Tibial nerve (tissue), 4 donors: ENCODE measurements at regions not wholly inside any gene's neighbourhood (a gene's known extent, or its start where the extent isn't known, plus 50 kb on each side); places are given as distances from the start of the nearest gene placed in this dataset.

Source experiments
- DNase-seq, 2 donors: peaks; one replicate each; pipeline ENCODE4 v3.0.0-alpha.2; 2019; ENCODE audit warnings: low spot score in 2 of 2
- H3K27ac ChIP-seq, 4 donors: fragments of 200-600 bp; sonication (generic) in 3 of 4; one replicate each; pipeline ENCODE4 v1.5.1; 2017 to 2019; ENCODE audit warnings: mild to moderate bottlenecking in 1 of 4
- H3K27me3 ChIP-seq, 2 donors: fragments of 200-600 bp; sonication (generic) in 1 of 2; one replicate each; pipeline versions ENCODE4 v1.5.1 to v1.6.0; 2017 to 2019
- H3K36me3 ChIP-seq, 3 donors: fragments of 200-600 bp; sonication (generic); one replicate each; pipeline ENCODE4 v1.5.1; 2018 to 2019
- H3K4me1 ChIP-seq, 4 donors: fragments of 200-600 bp; sonication (generic) in 3 of 4; one replicate each; pipeline ENCODE4 v1.5.1; 2017 to 2019
- H3K4me3 ChIP-seq, 4 donors: fragments of 200-600 bp; sonication (generic) in 3 of 4; one replicate each; pipeline ENCODE4 v1.5.1; 2017 to 2019; ENCODE audit warnings: mild to moderate bottlenecking in 1 of 4, moderate library complexity in 1 of 4
- H3K9me3 ChIP-seq, 4 donors: fragments of 200-600 bp; sonication (generic) in 3 of 4; one replicate each; pipeline ENCODE4 v1.5.1; 2017 to 2019
- CTCF ChIP-seq, 5 experiments: fragments of 200-600 bp in 3 of 5; fragments of 450-650 bp in 2 of 5; sonication (generic) in 3 of 5; IDR thresholded peaks; one replicate each; pipeline ENCODE4 v1.5.1; 2016 to 2019; ENCODE audit warnings: antibody characterized with exemption in 5 of 5, mild to moderate bottlenecking in 3 of 5, moderate library complexity in 2 of 5
- EP300 ChIP-seq, 2 donors: sonication (generic); formaldehyde crosslinking; IDR thresholded peaks; one replicate each; pipeline ENCODE4 v1.6.1; 2017; ENCODE audit warnings: antibody characterized with exemption in 2 of 2, mild to moderate bottlenecking in 1 of 2
- POLR2A ChIP-seq, 2 donors: fragments of 450-650 bp; IDR thresholded peaks; one replicate each; pipeline ENCODE4 v1.6.1; 2017; ENCODE audit warnings: antibody characterized with exemption in 2 of 2, mild to moderate bottlenecking in 2 of 2, moderate library complexity in 2 of 2
- WGBS, 2 donors: methylation state at CpG; one replicate each; pipeline ENCODE4 v1.1.5; 2018; 5-methylcytosine and 5-hydroxymethylcytosine counted together

GRCh38 chr13:89227356-89227755, 1556.2 kb downstream of the SLITRK5 start:
- no peak for TF ChIP-seq POLR2A (IDR thresholded peaks at IDR 0.05)
- TF ChIP-seq CTCF (IDR thresholded peaks at IDR 0.05): no peak
- no peak for TF ChIP-seq EP300 (IDR thresholded peaks at IDR 0.05)
- no peaks in the 10 kb centered on the region for H3K27me3 ChIP-seq
- no peak overlapping the region for H3K4me3 ChIP-seq
- no peak for DNase-seq
- no peak overlapping the region for H3K27ac ChIP-seq
- WGBS, 2 donors: 55 to 59% methylated on average over 4 of the region's 4 CpGs
- H3K36me3 ChIP-seq: no peaks in the 10 kb centered on the region
- peaks cover 0 to 4% (median 0%) of the 10 kb centered on the region in 4 donors for H3K9me3 ChIP-seq
- H3K4me1 ChIP-seq: no peaks in the 10 kb centered on the region

GRCh38 chr13:89238496-89238895, 1567.3 kb downstream of the SLITRK5 start:
- H3K4me3 ChIP-seq: no peak overlapping the region
- no peaks in the 10 kb centered on the region for H3K4me1 ChIP-seq
- no peaks in the 10 kb centered on the region for H3K9me3 ChIP-seq
- no peak overlapping the region for H3K27ac ChIP-seq
- 69 to 83% methylated on average over 7 of the region's 7 CpGs for WGBS, 2 donors
- DNase-seq: no peak
- H3K27me3 ChIP-seq: no peaks in the 10 kb centered on the region
- H3K36me3 ChIP-seq: no peaks in the 10 kb centered on the region
- no peak for TF ChIP-seq POLR2A (IDR thresholded peaks at IDR 0.05)
- TF ChIP-seq CTCF (IDR thresholded peaks at IDR 0.05): no peak
- no peak for TF ChIP-seq EP300 (IDR thresholded peaks at IDR 0.05)

GRCh38 chr13:89239361-89240127, 1568.4 kb downstream of the SLITRK5 start:
- Histone ChIP-seq H3K36me3 (no peaks in the 10 kb centered on the region), H3K27me3 (no peaks in the 10 kb centered on the region), H3K4me3 (no peak overlapping the region), H3K27ac (no peak overlapping the region), H3K9me3 (no peaks in the 10 kb centered on the region), H3K4me1 (no peaks in the 10 kb centered on the region)
- no peak for DNase-seq
- 83 to 96% methylated on average over 1 of the region's 1 CpG for WGBS, 2 donors
- no peak for TF ChIP-seq CTCF (IDR thresholded peaks at IDR 0.05)
- TF ChIP-seq EP300 (IDR thresholded peaks at IDR 0.05): no peak
- TF ChIP-seq POLR2A (IDR thresholded peaks at IDR 0.05): no peak

- no peak for TF ChIP-seq EP300 (IDR thresholded peaks at IDR 0.05)
- no peak for TF ChIP-seq POLR2A (IDR thresholded peaks at IDR 0.05)
- no peak for TF ChIP-seq CTCF (IDR thresholded peaks at IDR 0.05)
- Histone ChIP-seq H3K4me3 (no peak overlapping the region), H3K9me3 (peaks cover 0 to 10% (median 3%) of the 10 kb centered on the region in 4 donors), H3K27ac (no peak overlapping the region), H3K4me1 (no peaks in the 10 kb centered on the region), H3K36me3 (no peaks in the 10 kb centered on the region), H3K27me3 (no peaks in the 10 kb centered on the region)
- DNase-seq: no peak
- WGBS, 2 donors: 65 to 71% methylated on average over 3 of the region's 3 CpGs
These were observed 1584.8 kb downstream of the SLITRK5 start for GRCh38 chr13:89255844-89256406.

GRCh38 chr13:89267734-89268133, 1596.6 kb downstream of the SLITRK5 start:
- H3K9me3 ChIP-seq: peaks cover 0 to 5% (median 0%) of the 10 kb centered on the region in 4 donors
- no peaks in the 10 kb centered on the region for H3K36me3 ChIP-seq
- no peak overlapping the region for H3K27ac ChIP-seq
- H3K4me1 ChIP-seq: no peaks in the 10 kb centered on the region
- H3K4me3 ChIP-seq: no peak overlapping the region
- WGBS, 2 donors: 94 to 97% methylated on average over 3 of the region's 3 CpGs
- TF ChIP-seq CTCF (IDR thresholded peaks at IDR 0.05) (no peak), EP300 (IDR thresholded peaks at IDR 0.05) (no peak)
- H3K27me3 ChIP-seq: no peaks in the 10 kb centered on the region
- no peak for DNase-seq
